ENCODE measurements at regions not wholly inside any gene's neighbourhood (a gene's known extent, or its start where the extent isn't known, plus 50 kb on each side); places are given as distances from the start of the nearest gene placed in this dataset.

GRCh38 chr12:131561891-131562684 lies 148.8 kb upstream of the SFSWAP start:
- H2AK5ac ChIP-seq (ENCODE audit: low read depth, low read length), result 0 out of 2 replicates have a peak overlapping the region, but pooled peaks have one; percentile 24
- no peaks in the 10 kb centered on the region for H3K36me3 ChIP-seq (ENCODE audit: control insufficient read depth in 2 of 4, insufficient read depth in 4 of 4, low read length in 3 of 4)
- 80% methylated on average over 9 of the region's 9 CpGs; no CpG with 5 or more reads in 1 of the 2 experiments for WGBS, 2 experiments (ENCODE audit: extremely low coverage in 1 of 2, insufficient coverage in 1 of 2, insufficient read length in 1 of 2, insufficient replicate concordance in 2 of 2, low coverage in 1 of 2, low lambda C conversion rate in 2 of 2, missing lambda C conversion rate in 1 of 2)
- H3K79me2 ChIP-seq (ENCODE audit: control insufficient read depth in 1 of 2, insufficient read depth in 2 of 2, low read length in 2 of 2), result no peaks in the 10 kb centered on the region
- no peak overlapping the region for H3K56ac ChIP-seq (replicated peaks; ENCODE audit: insufficient read length, low read depth, low read length)
- no peak overlapping the region for H2AFZ ChIP-seq (ENCODE audit: low read length)
- no peak overlapping the region for H3K9ac ChIP-seq (replicated peaks in 1 of 4; ENCODE audit: extremely low read depth in 1 of 4, low read depth in 3 of 4, low read length in 3 of 4)
- FAIRE-seq (no peak), DNase-seq (ENCODE audit: low read depth in 1 of 2, low spot score in 2 of 2) (no peak)
- H3K4me1 ChIP-seq (replicated peaks in 1 of 4; ENCODE audit: control insufficient read depth in 3 of 4, insufficient read depth in 4 of 4, low read length in 3 of 4), result peaks cover 0 to 3% (median 0%) of the 10 kb centered on the region in 4 experiments; a peak in 1 of 7 replicates
- H3K9me3 ChIP-seq (ENCODE audit: insufficient read depth in 2 of 2, low read depth in 1 of 2, low read length in 1 of 2), result no peaks in the 10 kb centered on the region
- H3K79me1 ChIP-seq (ENCODE audit: low read depth, low read length), result no peaks in the 10 kb centered on the region
- no peak overlapping the region for H3K23ac ChIP-seq (ENCODE audit: insufficient read length)
- no peak overlapping the region for H4K8ac ChIP-seq (ENCODE audit: extremely low read depth, insufficient read depth, low read length)
- POLR2A ChIA-PET (ENCODE audit: partially characterized antibody), result no interaction called here
- no peak overlapping the region for H3K4me3 ChIP-seq (ENCODE audit: extremely low read depth in 1 of 4, insufficient read depth in 2 of 4, low read depth in 3 of 4, low read length in 4 of 4)
- H3K14ac ChIP-seq (ENCODE audit: insufficient read length), result no peak overlapping the region
- H4K91ac ChIP-seq (replicated peaks; ENCODE audit: insufficient read length, low read length), result no peak overlapping the region
- no peak overlapping the region for H2BK5ac ChIP-seq (ENCODE audit: low read depth, low read length)
- H4K20me1 ChIP-seq (replicated peaks in 1 of 2; ENCODE audit: control insufficient read depth in 1 of 2, insufficient read depth in 2 of 2, low read length in 2 of 2), result no peaks in the 10 kb centered on the region
- H3K23me2 ChIP-seq (ENCODE audit: low read depth, low read length), result no peaks in the 10 kb centered on the region
- H3K18ac ChIP-seq (ENCODE audit: extremely low read depth, low read length), result no peak overlapping the region
- no peak overlapping the region for H3K4me2 ChIP-seq (ENCODE audit: insufficient read depth in 1 of 2, low read depth in 2 of 2, low read length in 2 of 2)
- H4K5ac ChIP-seq (ENCODE audit: insufficient read length, low read depth, low read length), result no peak overlapping the region
- CTCF ChIA-PET (ENCODE audit: partially characterized antibody), result interaction anchor here (0.6 to 1.4 kb wide), 7 partner anchors 13 to 398 kb away, joined by 3 to 4 read pairs (median 3); no protein-coding TSS in a partner anchor
- no peak overlapping the region for H3K27ac ChIP-seq (ENCODE audit: low read depth, low read length)
- H3K4ac ChIP-seq (replicated peaks; ENCODE audit: insufficient read length, low read depth, low read length), result no peak overlapping the region
- TF ChIP-seq SRF (IDR thresholded peaks at IDR 0.05; ENCODE audit: low read depth, low read length), result no peak
- no peak for TF ChIP-seq CREB1 (IDR thresholded peaks at IDR 0.05)
- no peak for TF ChIP-seq SP4 (IDR thresholded peaks at IDR 0.05; ENCODE audit: low read length)
- TF ChIP-seq TEAD4 (IDR thresholded peaks at IDR 0.05; ENCODE audit: low read depth, low read length), result no peak
- no peak overlapping the region for H2BK15ac ChIP-seq (ENCODE audit: low read length)
- no peak overlapping the region for H2BK12ac ChIP-seq (ENCODE audit: low read depth, low read length)
- no peak overlapping the region for H2BK20ac ChIP-seq (ENCODE audit: low read length)
- no peaks in the 10 kb centered on the region for H3K27me3 ChIP-seq (replicated peaks in 1 of 4; ENCODE audit: control insufficient read depth in 3 of 4, extremely low read depth in 1 of 4, insufficient read depth in 3 of 4, low read length in 3 of 4)
- H2BK120ac ChIP-seq (replicated peaks; ENCODE audit: low read depth, low read length), result no peak overlapping the region

Measured in H1 (cell line).